HCT116 (cell line): ENCODE measurements at regions not wholly inside any gene's neighbourhood (a gene's known extent, or its start where the extent isn't known, plus 50 kb on each side); places are given as distances from the start of the nearest gene placed in this dataset.

Experiments
- ATAC-seq: fragments of 200-7000 bp; cut with Tn5 transposase; 2 replicates; pipeline ENCODE4 v1.9.1; 2020; ENCODE audit warnings: mild to moderate bottlenecking, moderate library complexity
- BruUV-seq: library from RNA; stranded (reverse); fragments of 400-500 nt; replicated peaks from 2 replicates; lab custom pipeline; 2021; lab: Mats Ljungman, UMichigan
- CTCF ChIA-PET: fragments of 300-600 bp; sonication (Branson Sonifier 250); formaldehyde crosslinking; loops from one replicate; lab custom pipeline; 2021; ENCODE audit warnings: antibody characterized with exemption; lab: Charles Lee
- POLR2A ChIA-PET: fragments of 300-600, 350-600 bp; sonication (Branson Sonifier 250); formaldehyde crosslinking; loops from one replicate; lab custom pipeline; 2021; ENCODE audit warnings: antibody characterized with exemption; lab: Charles Lee
- RAD21 ChIA-PET, 2 experiments: fragments of 300-600 bp; sonication (Branson Sonifier 250); formaldehyde crosslinking; loops; one replicate each; lab custom pipeline; 2023; ENCODE audit warnings: low total read pairs in 2 of 2; ENCODE audit not compliant: uncharacterized antibody in 2 of 2, unreplicated experiment in 2 of 2, low non-redundant PET in 1 of 2; lab: Charles Lee
- DNase-seq: peaks from one replicate; pipeline ENCODE4 v3.0.0-alpha.2; 2010; ENCODE audit warnings: low read depth, low spot score
- H2AFZ ChIP-seq: fragments of 200-600 bp; shearing (Covaris generic), sonication (generic); 2 replicates; pipeline ENCODE4 v1.6.1; 2017; ENCODE audit warnings: low read depth, mixed run types, mixed read lengths, antibody characterized with exemption, low read length; ENCODE audit not compliant: poor library complexity, severe bottlenecking
- H3K27ac ChIP-seq: 2 replicates; pipeline ENCODE4 v1.5.1; 2012; ENCODE audit warnings: low read depth, low read length
- H3K27me3 ChIP-seq: fragments of 200-600 bp; sonication (generic); 2 replicates; pipeline ENCODE4 v1.6.1; 2016; ENCODE audit warnings: mixed run types, low read length, mixed read lengths; ENCODE audit not compliant: insufficient read depth
- H3K36me3 ChIP-seq, 2 experiments: fragments of 200-500 bp in 1 of 2; fragments of 200-600 bp in 1 of 2; sonication (Bioruptor generic) in 1 of 2; sonication (generic) in 1 of 2; 2 replicates each; pipeline versions ENCODE4 v1.5.1 to v1.6.1; 2014 to 2016; ENCODE audit warnings: low read length in 2 of 2, inconsistent platforms in 1 of 2, mixed read lengths in 1 of 2, mixed run types in 1 of 2; ENCODE audit not compliant: insufficient read depth in 2 of 2, control insufficient read depth in 1 of 2
- H3K4me1 ChIP-seq, 2 experiments: fragments of 200-600 bp in 1 of 2; sonication (generic) in 1 of 2; 2 replicates each; pipeline versions ENCODE4 v1.5.1 to v1.6.1; 2012 to 2017; ENCODE audit warnings: low read length in 2 of 2, inconsistent platforms in 1 of 2, mild to moderate bottlenecking in 1 of 2, mixed read lengths in 1 of 2, mixed run types in 1 of 2, moderate library complexity in 1 of 2; ENCODE audit not compliant: insufficient read depth in 2 of 2, control insufficient read depth in 1 of 2
- H3K4me2 ChIP-seq: fragments of 200-600 bp; sonication (generic); 2 replicates; pipeline ENCODE4 v1.6.1; 2017; ENCODE audit warnings: mixed run types, low read length, mixed read lengths
- H3K4me3 ChIP-seq, 2 experiments: fragments of 200-600 bp in 1 of 2; sonication (generic) in 1 of 2; replicated peaks in 1 of 2; 2 replicates each; pipeline ENCODE4 v1.5.1; 2011 to 2016; ENCODE audit warnings: low read length in 2 of 2, control low read depth in 1 of 2, low read depth in 1 of 2, mild to moderate bottlenecking in 1 of 2, mixed read lengths in 1 of 2, mixed run types in 1 of 2
- H3K79me2 ChIP-seq: fragments of 200-600 bp; sonication (generic); 2 replicates; pipeline ENCODE4 v1.6.1; 2017; ENCODE audit warnings: mild to moderate bottlenecking, mixed run types, low read length, moderate library complexity, mixed read lengths; ENCODE audit not compliant: insufficient read depth
- H3K9ac ChIP-seq: fragments of 200-600 bp; sonication (generic); 2 replicates; pipeline ENCODE4 v1.6.1; 2016; ENCODE audit warnings: low read length, mixed read lengths
- H3K9me2 ChIP-seq: fragments of 200-600 bp; sonication (generic), shearing (Covaris generic); 2 replicates; pipeline ENCODE4 v1.6.1; 2017; ENCODE audit warnings: mixed run types, mild to moderate bottlenecking, moderate library complexity; ENCODE audit not compliant: insufficient read depth
- H3K9me3 ChIP-seq, 2 experiments: fragments of 200-500 bp in 1 of 2; fragments of 200-600 bp in 1 of 2; sonication (Bioruptor generic) in 1 of 2; sonication (generic) in 1 of 2; 2 replicates each; pipeline ENCODE4 v1.6.1; 2014 to 2017; ENCODE audit warnings: low read length in 2 of 2, mixed read lengths in 2 of 2, inconsistent platforms in 1 of 2, low read depth in 1 of 2, mild to moderate bottlenecking in 1 of 2, mixed run types in 1 of 2, moderate library complexity in 1 of 2; ENCODE audit not compliant: control insufficient read depth in 1 of 2, insufficient read depth in 1 of 2
- H4K20me1 ChIP-seq: fragments of 200-600 bp; sonication (generic), shearing (Covaris generic); 2 replicates; pipeline ENCODE4 v1.6.1; 2017; ENCODE audit warnings: mixed run types, mild to moderate bottlenecking, moderate library complexity; ENCODE audit not compliant: insufficient read depth
- ATF3 ChIP-seq: IDR thresholded peaks from 2 replicates; pipeline ENCODE4 v1.6.1; 2012
- CBX3 ChIP-seq: IDR thresholded peaks from 2 replicates; pipeline ENCODE4 v1.6.1; 2012; ENCODE audit warnings: low read depth
- CEBPB ChIP-seq: IDR thresholded peaks from 2 replicates; pipeline ENCODE4 v1.6.1; 2012; ENCODE audit warnings: low read depth
- EGR1 ChIP-seq: IDR thresholded peaks from 2 replicates; pipeline ENCODE4 v1.6.1; 2012; ENCODE audit warnings: low read depth
- EZH2 ChIP-seq: fragments of 200-600 bp; sonication (generic); IDR thresholded peaks from 2 replicates; pipeline ENCODE4 v1.6.1; 2017; ENCODE audit warnings: antibody characterized with exemption, mixed run types
- EZH2phosphoT487 ChIP-seq: fragments of 200-600 bp; IDR thresholded peaks from 2 replicates; pipeline ENCODE4 v1.6.1; 2018; ENCODE audit warnings: antibody characterized with exemption, borderline replicate concordance
- FOSL1 ChIP-seq: IDR thresholded peaks from 2 replicates; pipeline ENCODE4 v1.6.1; 2012; ENCODE audit warnings: low read depth
- JUND ChIP-seq: IDR thresholded peaks from 2 replicates; pipeline ENCODE4 v1.6.1; 2012
- POLR2AphosphoS5 ChIP-seq: IDR thresholded peaks from 2 replicates; pipeline ENCODE4 v1.6.1; 2011; ENCODE audit warnings: mild to moderate bottlenecking, low read depth, low read length, moderate library complexity
- RAD21 ChIP-seq: IDR thresholded peaks from 2 replicates; pipeline ENCODE4 v1.6.1; 2012; ENCODE audit warnings: low read depth, mild to moderate bottlenecking
- REST ChIP-seq: IDR thresholded peaks from 2 replicates; pipeline ENCODE4 v1.6.1; 2012; ENCODE audit warnings: low read depth
- SRF ChIP-seq: IDR thresholded peaks from 2 replicates; pipeline ENCODE4 v1.6.1; 2012; ENCODE audit warnings: low read depth
- TCF7L2 ChIP-seq: IDR thresholded peaks from 2 replicates; pipeline ENCODE4 v1.7.0; 2011; ENCODE audit warnings: borderline replicate concordance, inconsistent platforms; ENCODE audit not compliant: insufficient read depth, insufficient read length; ENCODE audit errors: extremely low read depth
- ZNF274 ChIP-seq: fragments of 200-500 bp; sonication (Bioruptor generic); IDR thresholded peaks from 2 replicates; pipeline ENCODE4 v1.6.1; 2014; ENCODE audit warnings: mild to moderate bottlenecking, low read depth, low read length, inconsistent platforms
- intact Hi-C: fragments of 100-400 bp; cut with micrococcal nuclease; formaldehyde crosslinking; loops from 2 replicates; pipeline ENCODE4 v1.10.0; 2022

GRCh38 chr22:27580311-27580897 lies 221.2 kb downstream of the MN1 start (continued):
- TF ChIP-seq EZH2 (no peak), TCF7L2 (no peak), EZH2phosphoT487 (no peak), RAD21 (no peak), SRF (no peak), ZNF274 (no peak), FOSL1 (no peak), JUND (no peak), CEBPB (no peak), EGR1 (no peak), POLR2AphosphoS5 (no peak)

DNA sequence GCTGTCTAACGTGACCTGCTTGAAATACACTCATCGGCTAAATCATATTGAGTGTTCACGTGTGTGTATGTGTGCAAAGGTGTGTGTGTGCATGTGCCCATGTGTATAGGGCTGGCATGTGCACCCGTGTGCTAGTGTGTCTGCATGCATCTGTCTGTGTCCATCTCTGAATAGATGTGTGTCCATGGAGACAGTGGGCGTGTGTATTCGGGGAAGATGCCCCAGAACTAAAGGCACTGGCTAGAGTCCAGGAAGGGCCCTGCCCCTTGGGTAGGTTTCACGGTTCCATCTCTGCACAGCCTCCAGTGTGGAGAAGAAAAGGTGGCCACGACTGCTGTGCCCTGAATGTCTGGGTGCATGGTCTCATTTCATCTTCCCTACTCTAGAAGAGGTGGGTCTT lies 220.3 kb downstream of the MN1 start:
- intact Hi-C loops: no loop called here
- ChIA-PET RAD21 (no interaction called here), POLR2A (no interaction called here), CTCF (no interaction called here)
- Histone ChIP-seq H3K79me2 (no peaks in the 10 kb centered on the region), H3K4me3 (no peak overlapping the region), H3K36me3 (no peaks in the 10 kb centered on the region), H3K4me2 (no peak overlapping the region), H3K27me3 (no peaks in the 10 kb centered on the region; the same call in 1 of the 2 replicates), H3K9ac (no peak overlapping the region), H3K9me3 (no peaks in the 10 kb centered on the region), H3K9me2 (no peaks in the 10 kb centered on the region), H2AFZ (no peak overlapping the region), H3K4me1 (no peaks in the 10 kb centered on the region; a peak in 1 of 4 replicates), H4K20me1 (no peaks in the 10 kb centered on the region), H3K27ac (no peak overlapping the region)
- DNase-seq (no peak), ATAC-seq (no peak)
- TF ChIP-seq REST (no peak), SRF (no peak), ATF3 (no peak), CBX3 (no peak)
- BruUV-seq: no TSS peak
